Suprapubic skin (tissue), 4 donors: ENCODE measurements at regions not wholly inside any gene's neighbourhood (a gene's known extent, or its start where the extent isn't known, plus 50 kb on each side); places are given as distances from the start of the nearest gene placed in this dataset.

Source experiments
- DNase-seq, 2 donors: peaks; one replicate each; pipeline ENCODE4 v3.0.0-alpha.2; 2019; ENCODE audit warnings: low spot score in 2 of 2
- H3K27ac ChIP-seq: fragments of 200-600 bp; sonication (generic); one replicate; pipeline ENCODE4 v1.5.1; 2019
- H3K27me3 ChIP-seq: fragments of 200-600 bp; sonication (generic); one replicate; pipeline ENCODE4 v1.5.1; 2019
- H3K36me3 ChIP-seq: fragments of 200-600 bp; sonication (generic); one replicate; pipeline ENCODE4 v1.5.1; 2019
- H3K4me1 ChIP-seq: fragments of 200-600 bp; sonication (generic); one replicate; pipeline ENCODE4 v1.5.1; 2019
- H3K4me3 ChIP-seq: fragments of 200-600 bp; sonication (generic); one replicate; pipeline ENCODE4 v1.5.1; 2019; ENCODE audit warnings: mild to moderate bottlenecking
- H3K9me3 ChIP-seq: fragments of 200-600 bp; sonication (generic); one replicate; pipeline ENCODE4 v1.5.1; 2019
- EP300 ChIP-seq: sonication (generic); formaldehyde crosslinking; IDR thresholded peaks from one replicate; pipeline ENCODE4 v1.6.1; 2017; ENCODE audit warnings: antibody characterized with exemption
- POLR2A ChIP-seq, 2 donors: fragments of 450-650 bp; IDR thresholded peaks; one replicate each; pipeline ENCODE4 v1.6.1; 2017; ENCODE audit warnings: antibody characterized with exemption in 2 of 2, mild to moderate bottlenecking in 2 of 2, moderate library complexity in 2 of 2
- POLR2AphosphoS5 ChIP-seq, 3 donors: sonication (generic); formaldehyde crosslinking; IDR thresholded peaks; one replicate each; pipeline ENCODE4 v1.6.1; 2017; ENCODE audit warnings: antibody characterized with exemption in 3 of 3
- WGBS: methylation state at CpG from one replicate; pipeline ENCODE4 v1.1.5; 2018; 5-methylcytosine and 5-hydroxymethylcytosine counted together
- TF ChIP-seq, protein P1 (sequence below), 2 donors: fragments of 200-600 bp in 1 of 2; fragments of 450-650 bp in 1 of 2; sonication (generic) in 1 of 2; IDR thresholded peaks; one replicate each; pipeline ENCODE4 v1.5.1; 2016 to 2019; ENCODE audit warnings: antibody characterized with exemption in 2 of 2, mild to moderate bottlenecking in 1 of 2, moderate library complexity in 1 of 2

DNA sequence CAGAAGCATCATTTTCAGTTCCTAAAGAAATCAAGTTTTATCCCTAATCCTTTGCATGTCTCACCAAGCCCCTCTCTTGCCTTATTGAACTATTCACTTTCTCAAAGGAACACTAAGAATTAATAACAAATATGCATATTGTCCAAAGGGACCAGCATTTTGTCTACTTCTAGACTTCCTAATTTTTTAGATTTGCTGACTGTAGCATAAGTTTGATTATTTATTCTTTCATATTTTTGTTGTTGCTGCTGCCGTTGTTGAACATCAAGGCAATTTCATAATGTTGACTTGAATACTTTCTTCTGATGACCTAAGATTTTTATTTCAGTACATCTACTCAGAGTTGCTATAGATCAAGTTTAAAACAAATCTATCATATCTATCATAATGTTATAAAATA, 111.2 kb upstream of the HAPLN1 start:
- no peaks in the 10 kb centered on the region for H3K4me1 ChIP-seq
- TF ChIP-seq EP300 (no peak), POLR2A (IDR thresholded peaks at IDR 0.05) (no peak), POLR2AphosphoS5 (IDR thresholded peaks at IDR 0.05) (no peak)
- TF ChIP-seq, protein P1, sequence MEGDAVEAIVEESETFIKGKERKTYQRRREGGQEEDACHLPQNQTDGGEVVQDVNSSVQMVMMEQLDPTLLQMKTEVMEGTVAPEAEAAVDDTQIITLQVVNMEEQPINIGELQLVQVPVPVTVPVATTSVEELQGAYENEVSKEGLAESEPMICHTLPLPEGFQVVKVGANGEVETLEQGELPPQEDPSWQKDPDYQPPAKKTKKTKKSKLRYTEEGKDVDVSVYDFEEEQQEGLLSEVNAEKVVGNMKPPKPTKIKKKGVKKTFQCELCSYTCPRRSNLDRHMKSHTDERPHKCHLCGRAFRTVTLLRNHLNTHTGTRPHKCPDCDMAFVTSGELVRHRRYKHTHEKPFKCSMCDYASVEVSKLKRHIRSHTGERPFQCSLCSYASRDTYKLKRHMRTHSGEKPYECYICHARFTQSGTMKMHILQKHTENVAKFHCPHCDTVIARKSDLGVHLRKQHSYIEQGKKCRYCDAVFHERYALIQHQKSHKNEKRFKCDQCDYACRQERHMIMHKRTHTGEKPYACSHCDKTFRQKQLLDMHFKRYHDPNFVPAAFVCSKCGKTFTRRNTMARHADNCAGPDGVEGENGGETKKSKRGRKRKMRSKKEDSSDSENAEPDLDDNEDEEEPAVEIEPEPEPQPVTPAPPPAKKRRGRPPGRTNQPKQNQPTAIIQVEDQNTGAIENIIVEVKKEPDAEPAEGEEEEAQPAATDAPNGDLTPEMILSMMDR (IDR thresholded peaks at IDR 0.05): no peak
- no peak overlapping the region for H3K27ac ChIP-seq
- no peak for DNase-seq
- no peaks in the 10 kb centered on the region for H3K9me3 ChIP-seq
- no peak overlapping the region for H3K4me3 ChIP-seq
- H3K27me3 ChIP-seq: no peaks in the 10 kb centered on the region
- WGBS: 89% methylated on average over 1 of the region's 1 CpG
- no peaks in the 10 kb centered on the region for H3K36me3 ChIP-seq

DNA sequence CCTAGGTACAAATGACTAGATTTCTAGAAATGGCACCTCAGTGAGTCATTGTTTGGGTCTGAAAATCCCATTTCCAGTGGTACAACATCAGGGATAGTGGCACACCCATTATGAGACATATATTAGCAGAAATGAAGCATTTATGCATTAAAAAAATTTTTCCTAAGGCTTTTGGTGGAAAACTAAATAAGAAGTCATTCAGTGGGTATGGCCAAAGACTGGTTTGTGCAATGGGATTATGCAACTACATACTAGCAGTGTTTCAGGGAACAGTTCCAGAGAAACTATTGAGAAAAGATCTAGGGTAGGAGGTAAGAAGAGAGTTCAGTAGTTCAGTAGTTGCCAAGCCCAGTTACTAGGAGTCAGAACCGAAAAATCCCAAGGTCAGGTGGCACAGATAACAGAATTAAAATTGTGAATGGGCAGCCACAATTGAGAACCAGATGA, 106.5 kb upstream of the HAPLN1 start:
- no peak for DNase-seq
- H3K27ac ChIP-seq: no peak overlapping the region
- H3K4me3 ChIP-seq: no peak overlapping the region
- WGBS: 64% methylated on average over 1 of the region's 1 CpG
- no peaks in the 10 kb centered on the region for H3K27me3 ChIP-seq
- no peaks in the 10 kb centered on the region for H3K9me3 ChIP-seq
- TF ChIP-seq, protein P1 (IDR thresholded peaks at IDR 0.05): no peak
- TF ChIP-seq POLR2A (IDR thresholded peaks at IDR 0.05) (no peak), POLR2AphosphoS5 (IDR thresholded peaks at IDR 0.05) (no peak), EP300 (no peak)
- no peaks in the 10 kb centered on the region for H3K4me1 ChIP-seq
- no peaks in the 10 kb centered on the region for H3K36me3 ChIP-seq

DNA sequence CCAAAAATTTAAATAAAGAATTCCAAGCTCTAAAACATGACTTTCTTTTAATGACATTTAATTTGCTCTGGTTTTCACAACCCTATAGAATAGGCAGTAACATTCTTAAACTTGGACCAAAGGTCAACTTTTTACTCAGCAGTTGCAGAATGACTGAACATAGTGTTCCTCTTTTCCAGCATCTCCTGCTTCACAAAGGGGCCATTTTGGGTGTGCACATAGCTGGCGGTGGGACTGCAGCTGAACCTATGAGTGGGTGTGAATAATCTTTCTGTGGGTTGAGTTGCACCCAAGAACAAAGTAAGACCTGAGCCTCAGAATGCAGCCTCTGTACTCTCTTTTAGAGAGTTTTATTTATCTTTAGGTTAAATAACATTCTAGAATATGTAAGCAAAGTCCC, 96.9 kb upstream of the HAPLN1 start:
- H3K27me3 ChIP-seq: no peaks in the 10 kb centered on the region
- H3K9me3 ChIP-seq: peaks cover 8% of the 10 kb centered on the region
- TF ChIP-seq EP300 (no peak), POLR2A (IDR thresholded peaks at IDR 0.05) (no peak), POLR2AphosphoS5 (IDR thresholded peaks at IDR 0.05) (no peak)
- TF ChIP-seq, protein P1 (IDR thresholded peaks at IDR 0.05): no peak
- no peak for DNase-seq
- no peak overlapping the region for H3K27ac ChIP-seq
- H3K4me3 ChIP-seq: no peak overlapping the region
- no peaks in the 10 kb centered on the region for H3K4me1 ChIP-seq
- 94% methylated on average over 1 of the region's 1 CpG for WGBS
- H3K36me3 ChIP-seq: no peaks in the 10 kb centered on the region

DNA sequence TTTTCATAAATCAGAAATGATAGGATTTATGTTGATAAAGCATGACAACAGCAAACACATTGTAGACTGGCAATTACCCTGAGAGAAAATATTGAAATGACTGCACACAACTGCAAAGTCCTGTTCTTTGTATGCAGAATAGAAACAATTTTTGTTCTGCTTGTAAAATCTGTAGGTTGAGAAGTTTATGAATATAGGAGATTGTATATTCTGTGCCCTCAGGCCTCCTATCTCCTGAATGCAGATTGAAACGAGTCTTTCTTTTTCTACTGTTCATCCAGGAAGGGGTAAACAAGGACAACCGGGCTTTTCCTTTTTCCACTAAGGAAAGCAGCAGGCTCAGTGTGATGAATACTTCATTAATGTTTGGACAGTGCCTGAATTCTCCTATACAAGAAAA, 95.0 kb upstream of the HAPLN1 start:
- Histone ChIP-seq H3K27ac (no peak overlapping the region), H3K9me3 (peaks cover 8% of the 10 kb centered on the region), H3K27me3 (no peaks in the 10 kb centered on the region), H3K36me3 (no peaks in the 10 kb centered on the region), H3K4me3 (no peak overlapping the region), H3K4me1 (no peaks in the 10 kb centered on the region)
- WGBS: 41% methylated on average over 2 of the region's 2 CpGs
- TF ChIP-seq, protein P1 (IDR thresholded peaks at IDR 0.05): no peak
- no peak for TF ChIP-seq POLR2AphosphoS5 (IDR thresholded peaks at IDR 0.05)
- TF ChIP-seq POLR2A (IDR thresholded peaks at IDR 0.05): no peak
- TF ChIP-seq EP300: no peak
- DNase-seq: no peak

DNA sequence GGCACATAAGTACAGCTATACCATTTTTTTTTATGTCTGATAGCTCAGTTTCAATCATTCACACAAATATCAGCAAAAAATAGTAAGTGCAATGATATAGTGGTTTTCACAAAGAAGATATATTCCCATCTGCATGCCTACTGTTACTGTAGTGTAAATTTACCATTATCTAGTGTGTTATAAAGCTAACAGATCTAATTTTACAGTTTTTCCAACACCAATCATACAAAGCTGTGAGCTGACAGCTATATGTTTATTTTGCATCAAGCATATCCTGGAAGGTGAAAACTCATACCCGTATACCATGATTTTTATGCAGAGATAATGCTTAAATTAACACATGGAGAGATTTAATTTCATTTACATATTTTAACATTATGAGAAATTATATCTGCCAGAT, 89.9 kb upstream of the HAPLN1 start:
- no peak for DNase-seq
- WGBS: 87% methylated on average over 1 of the region's 1 CpG
- H3K36me3 ChIP-seq: no peaks in the 10 kb centered on the region
- no peak overlapping the region for H3K27ac ChIP-seq
- no peaks in the 10 kb centered on the region for H3K4me1 ChIP-seq
- no peak overlapping the region for H3K4me3 ChIP-seq
- TF ChIP-seq EP300 (no peak), POLR2A (IDR thresholded peaks at IDR 0.05) (no peak), POLR2AphosphoS5 (IDR thresholded peaks at IDR 0.05) (no peak)
- TF ChIP-seq, protein P1 (IDR thresholded peaks at IDR 0.05): no peak
- no peaks in the 10 kb centered on the region for H3K27me3 ChIP-seq
- H3K9me3 ChIP-seq: no peaks in the 10 kb centered on the region
